ENCODE measurements at regions not wholly inside any gene's neighbourhood (a gene's known extent, or its start where the extent isn't known, plus 50 kb on each side); places are given as distances from the start of the nearest gene placed in this dataset.

- H3K4me3 ChIP-seq (ENCODE audit: low read depth, low read length), result no peak overlapping the region
- TF ChIP-seq CTCF (IDR thresholded peaks at IDR 0.05; ENCODE audit: low read depth, low read length), result no peak
Measured at GRCh38 chr5:68778484-68778883, 315.3 kb upstream of the SLC30A5 start.

- no peak overlapping the region for H3K4me3 ChIP-seq (ENCODE audit: low read depth, low read length)
- TF ChIP-seq CTCF (IDR thresholded peaks at IDR 0.05; ENCODE audit: low read depth, low read length), result no peak
Measured at GRCh38 chr5:68780299-68780955, 313.4 kb upstream of the SLC30A5 start.

GRCh38 chr5:68793074-68793473, 300.7 kb upstream of the SLC30A5 start:
- H3K4me3 ChIP-seq (ENCODE audit: low read depth, low read length), result no peak overlapping the region
- no peak for TF ChIP-seq CTCF (IDR thresholded peaks at IDR 0.05; ENCODE audit: low read depth, low read length)

GRCh38 chr5:68793993-68794392, 299.8 kb upstream of the SLC30A5 start:
- H3K4me3 ChIP-seq (ENCODE audit: low read depth, low read length), result no peak overlapping the region
- no peak for TF ChIP-seq CTCF (IDR thresholded peaks at IDR 0.05; ENCODE audit: low read depth, low read length)

GRCh38 chr5:68795190-68795589, 298.6 kb upstream of the SLC30A5 start:
- no peak for TF ChIP-seq CTCF (IDR thresholded peaks at IDR 0.05; ENCODE audit: low read depth, low read length)
- no peak overlapping the region for H3K4me3 ChIP-seq (ENCODE audit: low read depth, low read length)

- no peak for TF ChIP-seq CTCF (IDR thresholded peaks at IDR 0.05; ENCODE audit: low read depth, low read length)
- H3K4me3 ChIP-seq (ENCODE audit: low read depth, low read length), result no peak overlapping the region
Measured at GRCh38 chr5:68798877-68799843, 294.7 kb upstream of the SLC30A5 start.

GRCh38 chr5:68802430-68802829, 291.4 kb upstream of the SLC30A5 start:
- no peak for TF ChIP-seq CTCF (IDR thresholded peaks at IDR 0.05; ENCODE audit: low read depth, low read length)
- no peak overlapping the region for H3K4me3 ChIP-seq (ENCODE audit: low read depth, low read length)
